ENCODE measurements at regions not wholly inside any gene's neighbourhood (a gene's known extent, or its start where the extent isn't known, plus 50 kb on each side); places are given as distances from the start of the nearest gene placed in this dataset.

GRCh38 chr6:166726201-166726600, 99.2 kb upstream of the RPS6KA2 start:
- ATAC-seq (no peak), DNase-seq (no peak)
- no peaks in the 10 kb centered on the region for H3K27me3 ChIP-seq
- no peak for TF ChIP-seq POLR2A (IDR thresholded peaks at IDR 0.05)
- no peak for TF ChIP-seq CTCF (IDR thresholded peaks at IDR 0.05 in 4 of 5, conservative IDR thresholded peaks at IDR 0.05 in 1 of 5)
- no peaks in the 10 kb centered on the region for H3K36me3 ChIP-seq
- no peak overlapping the region for H3K4me3 ChIP-seq
- H3K4me1 ChIP-seq = no peaks in the 10 kb centered on the region
- no peaks in the 10 kb centered on the region for H3K9me3 ChIP-seq
- no peak overlapping the region for H3K27ac ChIP-seq
- intact Hi-C loops (cut with DNase I; ENCODE audit: low total_unique reads) (no loop called here), in situ Hi-C loops (cut with MboI; ENCODE audit: low sequenced_read_pairs in 4 of 4) (no loop called here)

DNA sequence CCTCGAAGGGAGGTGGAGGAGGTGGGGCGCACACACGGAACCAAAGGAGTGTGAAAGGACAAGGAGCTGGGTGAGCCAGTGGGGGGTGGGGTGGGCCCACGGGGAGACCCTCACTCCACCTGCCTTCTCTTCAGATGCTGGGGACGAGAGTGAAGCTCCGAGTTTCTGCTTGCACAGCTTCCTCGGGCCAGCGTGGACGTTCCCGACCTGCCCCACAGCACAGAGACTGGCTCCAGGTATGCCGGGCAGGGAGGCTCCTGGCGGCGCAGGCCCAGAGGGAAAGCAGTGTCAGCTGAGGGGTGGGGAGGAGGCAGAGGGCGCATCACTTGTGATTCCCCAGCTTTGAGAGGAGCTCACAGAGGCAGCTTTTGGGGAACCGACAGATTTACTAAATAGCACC, 98.5 kb upstream of the RPS6KA2 start:
- Histone ChIP-seq H3K27ac (no peak overlapping the region), H3K4me3 (no peak overlapping the region), H3K4me1 (no peaks in the 10 kb centered on the region), H3K9me3 (no peaks in the 10 kb centered on the region), H3K36me3 (no peaks in the 10 kb centered on the region), H3K27me3 (no peaks in the 10 kb centered on the region)
- DNase-seq (no peak), ATAC-seq (no peak)
- in situ Hi-C loops (cut with MboI; ENCODE audit: low sequenced_read_pairs in 4 of 4) (no loop called here), intact Hi-C loops (cut with DNase I; ENCODE audit: low total_unique reads) (no loop called here)
- no peak for TF ChIP-seq CTCF (IDR thresholded peaks at IDR 0.05 in 4 of 5, conservative IDR thresholded peaks at IDR 0.05 in 1 of 5)
- TF ChIP-seq POLR2A (IDR thresholded peaks at IDR 0.05) = no peak

- TF ChIP-seq CTCF (IDR thresholded peaks at IDR 0.05 in 4 of 5, conservative IDR thresholded peaks at IDR 0.05 in 1 of 5) (no peak), POLR2A (IDR thresholded peaks at IDR 0.05) (no peak)
- H3K4me3 ChIP-seq = no peak overlapping the region
- H3K27ac ChIP-seq = no peak overlapping the region
- ATAC-seq (no peak), DNase-seq (no peak)
- intact Hi-C loops (cut with DNase I; ENCODE audit: low total_unique reads) (no loop called here), in situ Hi-C loops (cut with MboI; ENCODE audit: low sequenced_read_pairs in 4 of 4) (no loop called here)
- H3K36me3 ChIP-seq = no peaks in the 10 kb centered on the region
- no peaks in the 10 kb centered on the region for H3K27me3 ChIP-seq
- H3K4me1 ChIP-seq = no peaks in the 10 kb centered on the region
- H3K9me3 ChIP-seq = no peaks in the 10 kb centered on the region
Observed at GRCh38 chr6:166724576-166724975, 97.5 kb upstream of the RPS6KA2 start.

DNA sequence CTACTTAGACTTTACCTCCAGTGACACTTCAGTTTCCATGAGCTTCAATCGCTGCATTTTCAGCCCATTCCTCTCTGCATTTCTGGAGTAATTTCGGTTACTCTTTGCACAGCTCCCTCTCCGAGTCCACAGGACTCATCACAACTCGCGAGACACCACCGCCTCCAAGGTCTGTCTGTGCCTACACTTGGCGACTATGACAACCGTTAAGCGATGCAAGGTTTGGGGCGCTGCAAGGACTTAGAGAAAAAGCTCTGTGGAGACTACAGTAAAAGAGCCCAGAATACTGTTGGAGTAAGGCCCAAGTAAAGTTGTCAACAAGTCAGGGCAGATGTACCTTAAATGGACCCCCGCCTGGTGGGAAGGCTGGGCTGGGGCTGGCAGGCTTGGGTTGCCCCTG, 95.7 kb upstream of the RPS6KA2 start:
- no peak for TF ChIP-seq CTCF (IDR thresholded peaks at IDR 0.05 in 4 of 5, conservative IDR thresholded peaks at IDR 0.05 in 1 of 5)
- TF ChIP-seq POLR2A (IDR thresholded peaks at IDR 0.05) = no peak
- H3K9me3 ChIP-seq = no peaks in the 10 kb centered on the region
- intact Hi-C loops (cut with DNase I; ENCODE audit: low total_unique reads) (no loop called here), in situ Hi-C loops (cut with MboI; ENCODE audit: low sequenced_read_pairs in 4 of 4) (no loop called here)
- ATAC-seq (no peak), DNase-seq (no peak)
- no peak overlapping the region for H3K4me3 ChIP-seq
- H3K36me3 ChIP-seq = no peaks in the 10 kb centered on the region
- peaks cover 0 to 3% of the 10 kb centered on the region in 2 donors for H3K4me1 ChIP-seq
- no peak overlapping the region for H3K27ac ChIP-seq
- no peaks in the 10 kb centered on the region for H3K27me3 ChIP-seq

DNA sequence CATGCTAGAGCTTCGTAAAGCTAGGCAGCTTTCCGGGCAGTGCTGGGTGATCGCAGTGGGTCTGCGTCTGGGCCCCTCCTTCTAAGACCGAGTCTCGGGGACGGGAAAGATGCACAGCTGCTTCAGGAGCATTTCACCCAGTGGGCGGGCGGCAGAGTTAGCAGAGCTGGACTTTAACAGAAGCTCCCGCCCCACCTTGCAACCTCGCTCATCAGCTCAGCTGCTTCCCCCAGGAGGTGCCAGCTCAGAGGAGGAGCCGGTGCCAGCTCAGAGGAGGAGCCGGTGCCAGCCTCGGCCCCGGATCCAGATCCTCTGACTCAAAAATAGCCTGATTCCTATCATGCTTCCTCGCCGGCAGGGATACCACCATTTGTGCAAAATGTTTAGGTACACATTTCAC, 94.5 kb upstream of the RPS6KA2 start:
- ATAC-seq (no peak), DNase-seq (no peak)
- Histone ChIP-seq H3K27ac (no peak overlapping the region), H3K4me3 (no peak overlapping the region), H3K9me3 (no peaks in the 10 kb centered on the region), H3K27me3 (no peaks in the 10 kb centered on the region), H3K4me1 (peaks cover 0 to 3% of the 10 kb centered on the region in 2 donors), H3K36me3 (no peaks in the 10 kb centered on the region)
- intact Hi-C loops (cut with DNase I; ENCODE audit: low total_unique reads) (no loop called here), in situ Hi-C loops (cut with MboI; ENCODE audit: low sequenced_read_pairs in 4 of 4) (no loop called here)
- TF ChIP-seq CTCF (IDR thresholded peaks at IDR 0.05 in 4 of 5, conservative IDR thresholded peaks at IDR 0.05 in 1 of 5) (no peak), POLR2A (IDR thresholded peaks at IDR 0.05) (no peak)
